ENCODE measurements at regions not wholly inside any gene's neighbourhood (a gene's known extent, or its start where the extent isn't known, plus 50 kb on each side); places are given as distances from the start of the nearest gene placed in this dataset.
"Not testable (repeated sequence)": the region's sequence is repeated elsewhere in the genome, so short reads cannot be mapped to it uniquely, and the experiment has no call there.

DNA sequence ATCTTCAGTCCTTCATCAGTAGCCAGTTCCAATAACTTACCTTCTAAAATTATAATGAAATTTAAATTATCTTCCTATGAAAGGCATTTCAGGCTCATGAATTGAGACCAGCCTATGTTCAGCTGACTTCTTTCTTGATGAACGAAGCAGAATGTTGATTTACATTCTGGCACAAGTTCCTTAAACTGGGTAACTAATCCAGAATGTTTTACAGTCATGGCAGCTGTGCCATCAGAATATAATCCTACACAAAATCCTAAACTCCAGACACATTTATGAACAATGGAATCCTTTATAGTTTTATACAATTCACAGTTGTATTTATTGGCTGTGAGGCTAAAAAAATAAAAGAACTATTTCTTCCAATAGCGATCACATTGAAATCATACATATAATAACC, 97.3 kb upstream of the CPM start:
- no peak for DNase-seq

DNA sequence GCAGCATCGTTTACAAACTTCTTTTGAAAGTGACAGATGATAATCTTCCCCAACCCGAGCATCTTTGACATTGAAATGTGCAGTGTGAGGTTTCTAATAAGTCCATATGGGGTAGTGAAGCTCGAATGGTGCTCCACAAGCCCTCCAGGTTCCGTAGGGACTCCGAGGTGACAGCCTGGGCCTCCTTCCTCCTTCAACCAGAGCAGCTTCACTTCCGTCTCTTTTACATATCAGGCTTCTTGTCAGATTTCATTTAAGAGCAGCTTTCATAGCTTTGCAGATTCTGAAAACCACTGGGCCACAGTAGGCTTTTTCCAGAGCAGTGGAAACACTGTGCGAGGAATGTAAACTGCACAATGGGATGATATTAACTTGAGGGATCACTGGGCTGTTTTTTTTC, 103.6 kb upstream of the CPM start:
- no peak for DNase-seq

DNA sequence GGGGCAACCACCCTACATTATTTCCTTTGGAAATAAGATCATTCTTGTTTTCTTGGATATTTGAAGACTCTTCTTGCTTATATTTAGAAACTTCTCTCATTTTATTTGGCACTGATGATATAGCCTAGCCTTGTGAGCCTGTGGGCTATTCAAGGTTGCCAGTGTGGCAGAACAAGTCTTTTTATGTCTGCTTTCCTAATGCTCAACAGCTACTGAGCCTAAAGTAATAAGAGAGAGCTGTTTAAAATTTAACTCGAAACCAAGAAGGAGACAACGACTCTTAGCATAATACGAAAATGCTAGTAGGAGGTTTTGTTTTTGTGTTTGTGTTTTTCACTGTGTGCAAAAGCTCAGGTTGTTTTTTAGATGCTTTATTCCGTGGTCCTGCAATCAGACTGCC, 104.0 kb upstream of the CPM start:
- DNase-seq = no peak

DNA sequence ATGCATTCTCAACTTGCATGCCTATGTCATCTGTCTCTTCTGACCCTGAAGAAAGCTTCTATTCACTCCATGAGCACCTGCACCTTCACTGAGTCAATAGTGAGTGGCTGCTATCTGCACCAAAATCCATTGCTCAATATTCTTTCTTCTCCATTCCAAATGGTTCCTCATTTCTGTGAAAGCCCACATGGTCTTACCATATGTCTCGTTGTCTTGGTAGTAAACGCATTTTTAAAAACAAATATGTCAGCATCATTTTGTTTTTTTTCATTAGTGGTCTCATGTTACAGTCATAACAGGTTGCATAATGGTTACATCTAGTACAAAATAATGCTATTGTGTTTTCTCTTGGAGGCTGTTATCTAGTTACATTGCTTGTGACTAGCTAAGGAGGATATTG, 106.9 kb upstream of the CPM start:
- DNase-seq = no peak

DNA sequence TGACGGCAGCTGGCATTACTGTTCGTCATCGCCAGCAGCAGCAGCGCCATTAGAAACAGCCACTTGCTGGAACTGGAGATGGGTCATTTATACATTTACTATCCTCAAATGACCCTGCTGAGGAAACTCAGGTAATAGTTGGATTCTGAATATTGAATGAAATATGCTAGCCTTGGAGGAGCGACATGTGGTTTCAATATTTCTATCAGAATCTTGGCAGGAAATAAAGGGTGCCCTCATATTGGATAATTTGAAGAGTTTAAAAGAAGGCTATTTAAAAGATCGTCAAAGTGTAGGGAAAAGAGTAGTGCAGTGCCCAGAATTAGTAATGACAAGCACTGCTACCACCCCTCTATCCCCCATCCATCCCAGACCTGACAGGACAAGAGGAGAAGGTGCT, 109.6 kb upstream of the CPM start:
- no peak for DNase-seq

DNA sequence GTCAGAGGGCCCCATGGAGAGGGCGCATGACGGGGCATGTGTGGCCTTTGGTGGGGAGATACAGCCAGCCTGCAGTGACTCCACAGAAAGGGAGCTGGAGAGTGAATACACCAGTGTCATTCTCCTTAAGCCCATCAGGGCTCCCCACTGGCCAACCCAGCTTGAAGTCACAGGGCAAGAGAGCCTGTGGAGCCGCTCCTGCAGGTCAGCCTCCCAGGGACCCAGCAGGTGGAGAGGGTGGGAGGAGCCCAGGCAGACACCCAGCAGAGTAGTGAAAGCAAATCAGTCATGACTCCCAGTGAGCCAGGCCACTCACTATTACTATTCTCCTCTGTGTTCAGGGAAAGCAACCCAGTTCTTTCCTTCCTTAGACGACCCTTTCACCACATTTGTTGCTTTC, 110.0 kb upstream of the CPM start:
- no peak for DNase-seq

DNA sequence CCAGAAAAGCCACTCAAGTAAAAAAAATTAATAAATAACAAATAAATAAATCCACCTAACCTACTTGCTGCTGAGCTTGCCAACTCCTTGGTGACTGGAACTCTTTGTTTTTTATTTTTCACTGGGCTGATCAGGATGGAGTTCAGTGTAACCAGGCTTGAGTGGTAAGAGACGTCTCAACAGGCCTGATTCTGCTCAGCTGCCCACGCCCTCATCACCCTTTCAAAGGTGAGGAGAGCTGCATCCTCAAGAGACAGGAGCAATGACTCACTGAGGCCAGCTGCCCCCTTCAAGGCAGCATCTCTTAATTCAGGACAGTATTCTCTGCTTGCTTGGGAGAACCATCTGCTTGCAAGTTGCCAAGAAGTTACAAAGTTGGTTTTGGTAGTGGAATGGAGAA, 111.9 kb upstream of the CPM start:
- DNase-seq = no peak

DNA sequence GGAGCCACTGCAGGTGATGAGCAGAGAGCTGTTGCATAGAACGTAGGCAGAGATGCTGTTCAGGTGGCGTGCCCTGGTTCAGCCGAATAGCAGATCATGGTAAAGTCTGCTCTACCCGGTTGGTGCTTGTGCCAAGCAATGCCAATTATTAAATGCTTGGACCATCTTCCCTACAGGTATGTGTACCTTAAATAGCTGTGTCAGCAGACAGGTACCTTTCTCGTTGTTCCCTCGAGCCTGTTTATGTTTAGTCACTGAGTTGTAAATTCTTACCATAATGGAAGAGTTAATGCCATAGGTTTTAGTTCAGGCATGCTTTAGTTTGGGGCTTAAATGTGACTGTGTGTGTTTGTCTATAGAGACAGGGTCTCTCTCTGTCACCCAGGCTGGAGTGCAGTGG, 112.5 kb upstream of the CPM start:
- DNase-seq = no peak

DNA sequence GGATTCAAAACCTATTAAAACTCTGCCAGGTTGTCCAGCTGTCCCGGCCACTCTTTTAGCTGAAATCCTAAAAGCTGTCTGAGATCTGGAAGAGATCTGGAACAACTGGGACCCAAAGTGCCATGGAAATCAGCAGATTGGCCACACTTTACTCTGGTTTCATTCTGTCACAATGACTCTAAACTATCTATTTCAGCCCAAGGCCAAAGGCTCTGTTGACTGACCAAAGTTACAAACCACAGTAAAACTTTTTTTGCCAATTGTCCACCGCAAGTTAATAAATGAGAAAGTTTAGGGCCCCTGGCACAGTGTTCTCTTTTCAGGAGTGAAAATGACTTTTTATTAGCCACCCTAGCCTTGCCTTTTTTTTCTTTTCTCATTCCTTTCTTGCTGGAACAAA, 113.4 kb upstream of the CPM start:
- no peak for DNase-seq

DNA sequence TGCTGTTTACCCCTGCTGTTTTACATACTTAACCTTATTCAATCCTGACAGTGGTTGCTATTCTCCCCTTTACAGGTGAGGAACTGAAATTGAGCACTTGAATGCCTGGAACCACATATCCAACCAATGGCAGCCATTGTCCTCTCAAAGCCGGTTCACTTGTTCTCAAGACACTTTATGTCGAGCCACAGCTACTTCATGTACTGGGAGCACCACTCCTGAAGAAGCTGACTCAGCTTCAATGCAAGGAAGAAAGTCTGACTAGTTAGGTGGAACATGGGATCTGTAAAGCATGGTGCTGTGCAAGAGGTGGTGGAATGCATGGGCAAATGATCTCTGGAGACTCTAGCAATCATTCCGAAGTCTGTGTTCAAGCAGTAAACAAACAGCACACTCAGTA, 113.9 kb upstream of the CPM start:
- DNase-seq = no peak

DNA sequence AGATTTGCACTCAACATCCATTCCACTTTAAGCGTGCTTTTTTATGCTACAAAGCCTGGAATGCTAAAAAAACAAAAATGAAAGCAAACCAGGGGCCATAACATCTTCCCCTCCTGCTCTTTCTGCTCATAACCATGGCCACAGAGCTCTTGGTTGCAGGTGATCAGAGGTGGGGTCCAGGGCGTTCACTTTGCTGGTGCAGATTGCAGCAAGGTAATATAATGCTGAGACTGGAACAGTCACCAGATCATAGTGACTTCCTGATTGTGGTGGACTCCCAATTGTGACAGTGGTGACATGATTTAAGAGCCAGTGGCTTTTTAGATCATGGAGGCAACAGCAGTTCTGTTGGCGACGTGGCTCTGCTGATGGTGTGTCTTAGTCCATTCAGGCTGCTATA, 115.0 kb upstream of the CPM start:
- no peak for DNase-seq

DNA sequence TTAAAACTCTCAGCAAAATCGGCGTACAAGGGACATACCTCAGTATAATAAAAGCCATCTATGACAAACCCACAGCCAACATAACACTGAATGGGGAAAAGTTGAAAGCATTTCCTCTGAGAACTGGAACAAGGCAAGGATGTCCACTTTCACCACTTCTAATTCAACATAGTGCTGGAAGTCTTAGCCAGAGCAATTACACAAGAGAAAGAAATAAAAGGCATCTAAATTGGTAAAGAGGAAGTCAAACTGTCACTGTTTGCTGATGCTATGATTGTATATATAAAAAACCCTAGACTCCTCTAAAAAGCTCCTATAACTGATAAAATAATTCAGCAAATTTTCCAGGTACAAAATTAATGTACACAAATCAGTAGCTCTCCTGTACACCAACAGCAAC, 116.9 kb upstream of the CPM start:
- DNase-seq = not testable (repeated sequence)

DNA sequence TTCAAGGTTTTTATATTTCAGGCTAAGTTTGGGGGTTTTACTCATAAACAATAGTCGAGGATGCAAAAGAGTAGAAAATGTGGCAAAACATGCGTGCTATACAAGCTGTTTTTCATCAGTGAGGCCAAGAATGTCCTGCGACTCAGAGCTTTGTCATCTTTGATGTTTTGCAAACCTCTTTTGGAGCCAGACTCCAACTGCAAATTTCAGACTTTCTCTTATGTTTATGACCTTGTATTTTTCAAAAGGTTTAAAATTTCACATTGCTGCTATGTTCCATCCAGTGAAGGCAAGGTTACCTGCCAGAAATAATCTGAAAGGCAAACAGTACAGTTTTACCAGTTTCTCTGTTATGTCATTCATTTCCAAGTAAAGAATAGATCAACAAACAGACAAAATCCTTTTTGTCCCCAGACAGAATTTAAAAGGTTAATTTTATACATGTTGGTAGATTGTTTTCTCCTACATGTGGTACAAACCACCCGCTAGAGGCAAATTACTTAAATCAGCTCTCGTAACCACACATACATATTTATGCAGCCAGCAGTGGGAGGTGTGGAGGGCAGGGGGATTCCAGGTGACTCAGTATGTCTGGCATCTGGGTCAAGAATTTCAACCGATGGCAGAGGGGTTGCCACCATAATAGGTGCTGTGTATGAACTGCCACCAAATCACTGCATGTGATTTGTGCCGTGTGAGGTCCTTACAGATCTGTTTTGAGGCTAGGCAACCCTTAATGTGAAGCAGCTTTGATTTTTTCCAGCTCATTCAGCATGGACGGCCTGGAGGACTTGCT, 119.8 kb upstream of the CPM start:
- peak; percentile 25 to 30 for DNase-seq

DNA sequence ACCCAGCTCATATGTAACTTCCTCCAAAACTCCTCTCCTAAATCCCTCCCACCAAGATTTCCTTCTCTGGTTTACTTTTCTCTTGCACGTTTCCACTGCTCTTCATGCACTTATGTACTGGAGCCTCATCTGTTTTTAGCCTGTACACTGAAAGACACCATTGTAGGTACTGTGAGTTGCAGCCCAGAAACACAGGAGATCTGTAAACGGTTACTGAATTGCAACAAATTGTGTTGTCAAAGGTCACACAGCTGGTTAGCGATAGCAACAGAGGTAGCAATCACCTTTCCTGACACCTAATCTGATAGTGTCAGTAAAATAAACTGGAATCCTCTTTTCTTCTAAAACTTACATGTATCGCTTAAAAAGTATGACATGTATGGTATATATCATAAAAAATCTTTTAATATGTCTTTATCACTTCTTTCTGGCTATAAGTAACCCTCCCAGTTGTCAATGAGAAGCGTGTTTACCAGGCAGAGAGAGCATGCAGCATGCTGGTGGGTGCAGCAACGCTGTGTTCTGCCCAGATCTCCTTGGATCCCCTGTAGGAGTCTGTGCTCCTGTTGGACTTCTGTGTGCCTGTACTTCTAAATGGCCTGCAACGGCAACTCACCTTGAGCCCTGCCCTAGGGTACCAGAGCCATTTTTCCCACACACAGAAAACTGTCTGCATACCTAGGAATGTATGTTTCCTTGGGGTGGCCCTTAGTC, 121.5 kb upstream of the CPM start:
- DNase-seq = no peak

DNA sequence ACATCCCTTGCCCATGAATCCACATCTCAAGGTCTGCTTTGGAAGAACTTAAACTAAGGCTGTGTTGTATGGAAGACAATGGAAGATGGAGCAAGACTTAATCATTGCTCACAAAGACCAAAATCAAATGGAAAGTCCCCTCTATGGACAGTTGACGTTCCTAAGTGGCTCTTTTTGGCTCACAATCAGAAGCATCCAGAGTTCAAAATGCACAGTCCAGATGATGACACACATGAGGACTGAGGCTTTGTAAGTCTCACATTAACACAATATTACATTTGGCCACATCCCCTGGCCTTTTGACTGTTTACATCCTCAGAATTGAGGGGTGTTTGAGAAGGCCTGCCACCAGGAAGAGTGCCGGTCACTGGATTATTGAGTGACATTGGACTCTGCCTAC, 122.3 kb upstream of the CPM start:
- DNase-seq = no peak

DNA sequence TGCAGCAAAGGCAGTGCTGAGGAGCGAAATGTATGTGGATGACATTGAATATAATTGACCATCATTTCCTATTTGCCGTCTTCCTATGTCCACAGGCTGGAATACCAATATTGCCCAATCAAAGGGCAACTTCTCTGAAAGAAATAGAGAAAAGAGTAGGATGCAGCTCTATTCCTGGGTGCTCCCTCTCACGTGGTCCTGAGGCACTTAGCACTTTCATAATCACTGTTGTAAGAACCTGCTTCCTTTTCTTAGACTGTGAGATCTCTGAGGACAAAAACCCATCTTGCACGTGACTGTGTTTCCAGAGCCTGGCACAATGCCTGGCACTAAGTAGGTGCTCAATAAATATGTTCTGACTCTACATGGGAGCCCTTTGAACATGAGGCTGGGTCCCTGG, 122.7 kb upstream of the CPM start:
- no peak for DNase-seq

DNA sequence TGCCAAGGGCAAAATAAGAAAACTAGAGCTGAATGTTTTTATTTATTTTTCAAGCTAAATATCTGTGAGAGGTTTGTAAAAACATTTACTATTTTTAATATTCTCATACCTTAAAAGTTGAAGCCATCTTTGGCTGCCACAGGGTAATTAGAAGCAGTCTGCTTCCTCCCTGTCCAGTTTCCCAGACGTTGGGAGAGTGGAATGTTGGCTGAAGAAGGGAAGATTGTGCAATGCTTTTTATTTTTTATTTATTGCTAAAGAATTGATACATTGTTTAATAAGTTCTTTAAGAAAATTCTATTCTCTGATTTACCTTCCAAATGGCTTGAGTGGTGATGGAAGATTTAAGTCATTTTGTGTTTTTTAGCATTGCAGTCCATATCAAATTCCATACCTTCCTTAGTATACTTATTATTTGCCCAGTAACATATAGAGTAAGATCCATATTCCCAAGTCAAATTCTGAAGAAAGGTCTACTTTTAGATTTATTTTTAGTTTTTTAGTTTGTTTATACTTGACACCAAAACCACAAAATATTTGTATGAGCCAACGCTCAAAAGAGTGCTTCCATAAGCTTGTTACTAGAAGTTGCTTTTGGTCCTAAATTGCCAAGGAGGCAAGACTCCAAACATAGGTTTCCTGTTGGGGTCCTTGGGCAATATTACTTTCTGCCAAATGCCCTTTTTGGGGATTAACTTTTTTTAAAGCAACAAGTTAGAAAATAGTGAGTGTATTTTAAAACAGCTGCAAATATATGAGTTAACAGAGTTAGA, 124.0 kb upstream of the CPM start:
- no peak for DNase-seq

DNA sequence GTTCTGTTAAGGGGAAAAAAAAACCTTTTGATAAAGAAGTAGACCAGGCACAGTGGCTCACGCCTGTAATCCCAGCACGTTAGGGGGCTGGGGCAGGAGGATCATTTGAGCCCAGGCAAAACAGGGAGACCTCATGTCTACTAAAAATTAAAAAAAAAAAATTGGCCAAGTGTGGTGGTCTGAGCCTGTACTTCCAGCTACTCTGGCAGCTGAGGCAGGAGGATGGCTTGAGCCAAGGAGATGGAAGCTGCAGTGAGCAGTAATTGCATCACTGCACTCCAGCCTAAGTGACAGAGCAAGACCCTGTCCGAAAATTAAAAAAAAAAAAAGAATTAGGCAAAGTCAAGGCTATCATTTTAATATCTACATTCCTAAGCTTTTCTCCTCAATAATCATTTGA, 124.8 kb upstream of the CPM start:
- no peak for DNase-seq

DNA sequence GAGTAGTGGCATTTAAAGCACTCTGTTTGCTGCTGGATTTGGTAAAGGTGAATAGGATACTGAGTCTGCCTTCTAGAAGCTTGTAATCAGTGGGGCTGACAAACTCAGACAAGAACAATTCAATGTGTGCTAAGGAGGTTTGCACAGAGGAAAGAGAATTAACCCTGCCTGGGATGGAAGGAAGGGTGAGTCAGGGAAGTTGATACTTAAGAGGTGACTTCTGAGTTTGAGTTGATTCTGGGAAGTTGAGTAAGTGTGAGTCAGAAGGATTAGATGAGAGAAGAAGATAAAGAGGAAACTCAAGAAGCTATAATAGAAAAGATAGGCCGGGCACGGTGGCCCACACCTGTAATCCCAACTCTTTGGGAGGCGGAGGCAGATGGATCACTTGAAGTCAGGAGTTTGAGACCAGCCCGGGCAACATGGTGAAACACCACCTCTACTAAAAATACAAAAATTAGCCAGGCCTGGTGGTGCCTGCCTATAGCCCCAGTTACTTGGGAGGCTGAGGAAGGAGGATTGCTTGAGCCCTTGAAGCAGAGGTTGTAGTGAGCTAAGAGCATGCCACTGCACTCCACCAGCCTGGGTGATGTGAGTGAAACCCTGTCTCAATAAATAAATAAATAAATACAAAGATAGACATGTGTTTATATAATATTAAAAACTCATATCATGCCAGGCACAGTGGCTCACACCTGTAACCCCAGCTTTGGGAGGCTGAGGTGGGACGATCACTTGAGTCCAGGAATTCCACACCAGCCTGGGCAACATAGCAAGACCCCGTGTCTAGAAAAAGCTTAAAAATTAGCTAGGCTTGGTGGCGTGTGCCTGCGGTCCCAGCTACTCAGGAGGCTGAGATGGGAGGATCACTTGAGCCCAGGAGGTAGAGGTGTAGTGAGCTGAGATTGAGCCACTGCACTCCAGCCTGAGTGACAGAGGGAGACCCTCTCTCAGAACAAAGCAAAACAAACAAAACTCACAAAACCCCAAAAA, 126.8 kb upstream of the CPM start:
- peak in 1 of 2 experiments; percentile 8 for DNase-seq

DNA sequence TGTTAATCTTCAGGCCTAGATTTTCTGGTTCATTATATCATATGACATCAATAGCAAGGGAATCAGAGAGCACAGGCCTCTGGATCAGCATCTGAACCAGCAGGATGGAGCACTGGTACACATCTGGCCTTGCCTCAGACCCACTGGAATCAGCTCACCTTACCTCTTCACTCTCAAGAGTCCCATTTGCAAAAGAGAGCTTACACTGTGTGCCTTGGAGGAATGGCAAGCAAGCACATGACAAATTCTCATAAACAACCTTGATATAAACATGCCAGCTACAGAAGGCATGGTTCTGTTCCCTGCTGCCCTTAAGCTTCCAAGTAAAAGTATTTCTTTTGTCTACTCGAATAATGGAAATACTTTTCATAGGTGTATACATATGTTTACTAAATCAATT, 128.6 kb upstream of the CPM start:
- no peak for DNase-seq

DNA sequence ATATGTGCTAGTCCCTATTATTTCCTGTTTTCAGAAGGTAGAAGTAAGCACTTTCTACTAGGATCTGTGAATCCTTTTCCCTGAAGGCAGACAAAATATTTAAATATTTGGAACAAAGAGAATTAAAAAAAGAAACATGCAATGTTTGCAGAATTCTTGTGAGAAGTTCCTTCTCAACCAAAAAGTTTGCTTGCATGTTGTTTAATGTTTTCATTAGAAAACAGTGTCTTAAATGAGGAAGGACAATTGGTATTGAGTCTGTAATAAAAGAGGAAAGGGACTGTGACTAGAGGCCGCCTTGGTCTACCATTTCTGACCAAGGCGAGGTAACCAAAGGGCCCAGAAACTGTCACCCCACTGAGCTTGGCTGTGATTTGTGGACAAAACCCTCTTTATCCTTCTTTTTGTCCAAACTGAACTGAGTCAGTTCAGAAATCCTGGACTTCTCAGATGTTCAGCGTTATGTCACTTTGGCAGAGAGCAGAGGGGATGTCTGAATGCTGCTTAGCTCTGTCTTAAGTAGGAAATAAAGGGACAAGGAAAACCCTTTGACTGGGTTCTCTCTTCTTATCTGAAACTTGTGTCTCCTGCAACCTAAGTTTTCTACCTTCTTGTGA, 129.8 kb upstream of the CPM start:
- no peak for DNase-seq

DNA sequence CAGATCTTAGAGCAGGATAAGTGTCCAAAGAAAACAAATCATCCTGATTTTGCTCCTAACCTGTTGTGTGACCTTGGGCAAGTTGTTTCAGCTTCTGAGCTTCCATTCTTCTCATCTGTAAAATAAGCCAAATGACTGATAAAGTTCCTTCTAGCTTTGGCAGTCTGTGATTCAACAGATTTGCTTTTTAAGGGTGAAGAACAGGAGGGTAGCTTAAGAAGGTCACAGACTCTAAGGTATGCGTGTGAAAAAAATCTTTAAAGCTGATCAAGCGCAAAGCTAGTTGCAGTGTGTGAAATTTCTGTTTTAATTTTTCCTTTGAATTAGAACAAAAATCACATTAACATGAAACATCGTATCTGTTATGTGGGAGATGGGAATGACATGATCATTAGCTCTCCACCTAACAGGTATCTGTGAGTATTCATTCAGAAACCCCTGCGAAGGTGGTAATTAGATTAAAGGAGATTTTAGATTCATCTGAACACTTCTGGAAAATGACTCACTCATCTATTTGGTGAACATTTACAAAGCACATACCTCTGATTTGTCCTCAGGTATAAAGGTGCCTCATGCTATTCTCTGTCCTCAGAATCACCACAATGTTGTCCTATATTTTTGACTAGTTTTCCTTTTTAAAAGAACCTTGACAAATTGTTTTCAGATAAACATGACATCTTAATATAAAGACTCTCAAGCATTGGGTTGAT, 131.9 kb upstream of the CPM start:
- no peak for DNase-seq

All from stimulated activated CD4-positive, alpha-beta T cell treated with anti-CD3 and anti-CD28 coated beads, Interleukin-4, amount 100 ng/mL, for 4 hours (primary cell).